Breast epithelium (tissue), 4 donors: ENCODE measurements at regions not wholly inside any gene's neighbourhood (a gene's known extent, or its start where the extent isn't known, plus 50 kb on each side); places are given as distances from the start of the nearest gene placed in this dataset.
A peak's percentile ranks its signal among the peaks of the same experiment; 100 is the strongest.

Source experiments
- DNase-seq, 2 donors: peaks; one replicate each; pipeline ENCODE4 v3.0.0-alpha.2; 2019; ENCODE audit warnings: low spot score in 2 of 2
- H3K27ac ChIP-seq, 2 donors: fragments of 200-600 bp; sonication (generic) in 1 of 2; one replicate each; pipeline ENCODE4 v1.5.1; 2016 to 2019; ENCODE audit warnings: mild to moderate bottlenecking in 1 of 2
- H3K27me3 ChIP-seq, 2 donors: fragments of 200-600 bp; sonication (generic) in 1 of 2; one replicate each; pipeline versions ENCODE4 v1.5.1 to v1.6.0; 2017 to 2019; ENCODE audit warnings: control low read depth in 1 of 2, mild to moderate bottlenecking in 1 of 2
- H3K36me3 ChIP-seq: fragments of 200-600 bp; one replicate; pipeline ENCODE4 v1.5.1; 2019
- H3K4me1 ChIP-seq, 2 donors: fragments of 200-600 bp; sonication (generic); one replicate each; pipeline ENCODE4 v1.5.1; 2016 to 2019; ENCODE audit warnings: control low read depth in 1 of 2
- H3K4me3 ChIP-seq, 3 donors: fragments of 200-600 bp; sonication (generic); 1 replicate in 2 of 3; 2 replicates in 1 of 3; pipeline ENCODE4 v1.5.1; 2016 to 2019; ENCODE audit warnings: mild to moderate bottlenecking in 3 of 3, moderate library complexity in 2 of 3
- H3K9me3 ChIP-seq, 2 donors: fragments of 200-600 bp; sonication (generic) in 1 of 2; one replicate each; pipeline ENCODE4 v1.5.1; 2016 to 2019; ENCODE audit warnings: control low read depth in 1 of 2
- CTCF ChIP-seq, 3 donors: fragments of 450-650 bp; IDR thresholded peaks; one replicate each; pipeline ENCODE4 v1.5.1; 2016 to 2017; ENCODE audit warnings: antibody characterized with exemption in 3 of 3, mild to moderate bottlenecking in 3 of 3, moderate library complexity in 3 of 3
- POLR2A ChIP-seq: fragments of 450-650 bp; IDR thresholded peaks from one replicate; pipeline ENCODE4 v1.6.1; 2016; ENCODE audit warnings: antibody characterized with exemption, mild to moderate bottlenecking, moderate library complexity
- POLR2AphosphoS5 ChIP-seq, 3 donors: sonication (generic); formaldehyde crosslinking; IDR thresholded peaks; one replicate each; pipeline ENCODE4 v1.6.1; 2017; ENCODE audit warnings: antibody characterized with exemption in 3 of 3
- intact Hi-C: fragments of 100-400 bp; cut with DNase I; formaldehyde crosslinking; loops from one replicate; pipeline ENCODE4 v1.15.1; 2023; ENCODE audit warnings: low total_unique reads

GRCh38 chr20:52244702-52245101, 53.1 kb upstream of the ZFP64 start:
- Histone ChIP-seq H3K9me3 (no peaks in the 10 kb centered on the region), H3K4me1 (no peaks in the 10 kb centered on the region), H3K36me3 (no peaks in the 10 kb centered on the region), H3K27me3 (no peaks in the 10 kb centered on the region), H3K27ac (no peak overlapping the region), H3K4me3 (no peak overlapping the region)
- DNase-seq = no peak
- TF ChIP-seq POLR2A (no peak), CTCF (IDR thresholded peaks at IDR 0.05) (no peak), POLR2AphosphoS5 (IDR thresholded peaks at IDR 0.05) (no peak)
- intact Hi-C loops = no loop called here

- H3K36me3 ChIP-seq = no peaks in the 10 kb centered on the region
- H3K27me3 ChIP-seq = no peaks in the 10 kb centered on the region
- no peaks in the 10 kb centered on the region for H3K9me3 ChIP-seq
- no peaks in the 10 kb centered on the region for H3K4me1 ChIP-seq
- no peak for DNase-seq
- intact Hi-C loops = no loop called here
- no peak overlapping the region for H3K27ac ChIP-seq
- TF ChIP-seq CTCF (IDR thresholded peaks at IDR 0.05) (peak; percentile 32 to 61 (median 54)), POLR2AphosphoS5 (IDR thresholded peaks at IDR 0.05) (no peak)
- no peak overlapping the region for H3K4me3 ChIP-seq
Observed at GRCh38 chr20:52242237-52243230, 51.0 kb upstream of the ZFP64 start.
